GM15510 (cell line): ENCODE measurements at regions not wholly inside any gene's neighbourhood (a gene's known extent, or its start where the extent isn't known, plus 50 kb on each side); places are given as distances from the start of the nearest gene placed in this dataset.

Source experiments
- POLR2A ChIP-seq: IDR thresholded peaks from 3 replicates; pipeline ENCODE4 v1.6.1; 2011; ENCODE audit warnings: borderline replicate concordance; ENCODE audit not compliant: insufficient read length; ENCODE audit errors: extremely low read depth

DNA sequence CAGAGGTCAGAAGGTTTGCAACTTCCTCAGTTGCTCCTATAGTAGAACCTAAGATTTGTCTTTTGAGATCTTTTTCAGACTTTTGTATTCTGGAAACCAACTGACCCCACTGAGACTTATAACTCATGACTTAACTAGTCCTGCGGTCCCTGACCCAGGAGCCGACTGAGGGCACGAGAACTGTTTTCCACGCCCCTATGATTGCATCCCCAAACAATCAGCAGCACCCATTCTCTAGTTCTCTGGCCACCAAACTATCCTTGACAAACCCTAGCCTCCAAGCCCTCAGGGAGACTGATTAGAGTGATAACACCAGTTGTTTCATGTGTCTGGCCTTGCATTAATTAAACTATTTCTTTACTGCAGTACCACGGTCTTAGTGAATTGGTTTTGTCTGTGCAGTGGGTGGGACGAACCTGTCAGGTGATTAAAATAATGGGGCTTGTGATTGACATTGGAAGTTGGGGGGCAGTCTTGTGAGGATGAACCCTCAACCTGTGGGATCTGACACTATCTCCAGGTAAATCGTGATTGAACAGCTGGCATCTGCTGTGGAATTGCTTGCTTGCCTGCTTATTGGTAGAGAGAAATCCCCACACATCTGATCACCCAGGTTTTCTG, 95.7 kb downstream of the B3GNT2 start:
- TF ChIP-seq POLR2A: no peak

DNA sequence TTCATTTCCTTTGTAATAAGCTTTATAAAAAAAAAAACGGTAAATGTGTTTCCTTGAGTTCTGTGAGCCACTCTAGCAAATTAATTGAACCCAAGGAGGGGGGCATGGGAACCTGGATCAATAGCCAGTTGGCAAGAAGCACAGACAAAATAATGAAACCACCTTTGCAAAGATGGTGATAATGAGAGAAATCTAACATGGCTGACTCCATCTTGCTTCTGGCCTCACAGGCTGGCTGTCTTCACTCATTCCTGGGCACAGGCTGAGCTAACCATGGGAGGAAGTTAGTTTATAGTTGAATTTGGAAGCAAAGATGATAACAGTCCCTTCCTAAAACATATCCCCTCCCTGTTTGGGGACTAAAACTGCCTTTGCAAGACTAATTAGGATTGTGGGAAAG, 95.1 kb downstream of the B3GNT2 start:
- TF ChIP-seq POLR2A: no peak

DNA sequence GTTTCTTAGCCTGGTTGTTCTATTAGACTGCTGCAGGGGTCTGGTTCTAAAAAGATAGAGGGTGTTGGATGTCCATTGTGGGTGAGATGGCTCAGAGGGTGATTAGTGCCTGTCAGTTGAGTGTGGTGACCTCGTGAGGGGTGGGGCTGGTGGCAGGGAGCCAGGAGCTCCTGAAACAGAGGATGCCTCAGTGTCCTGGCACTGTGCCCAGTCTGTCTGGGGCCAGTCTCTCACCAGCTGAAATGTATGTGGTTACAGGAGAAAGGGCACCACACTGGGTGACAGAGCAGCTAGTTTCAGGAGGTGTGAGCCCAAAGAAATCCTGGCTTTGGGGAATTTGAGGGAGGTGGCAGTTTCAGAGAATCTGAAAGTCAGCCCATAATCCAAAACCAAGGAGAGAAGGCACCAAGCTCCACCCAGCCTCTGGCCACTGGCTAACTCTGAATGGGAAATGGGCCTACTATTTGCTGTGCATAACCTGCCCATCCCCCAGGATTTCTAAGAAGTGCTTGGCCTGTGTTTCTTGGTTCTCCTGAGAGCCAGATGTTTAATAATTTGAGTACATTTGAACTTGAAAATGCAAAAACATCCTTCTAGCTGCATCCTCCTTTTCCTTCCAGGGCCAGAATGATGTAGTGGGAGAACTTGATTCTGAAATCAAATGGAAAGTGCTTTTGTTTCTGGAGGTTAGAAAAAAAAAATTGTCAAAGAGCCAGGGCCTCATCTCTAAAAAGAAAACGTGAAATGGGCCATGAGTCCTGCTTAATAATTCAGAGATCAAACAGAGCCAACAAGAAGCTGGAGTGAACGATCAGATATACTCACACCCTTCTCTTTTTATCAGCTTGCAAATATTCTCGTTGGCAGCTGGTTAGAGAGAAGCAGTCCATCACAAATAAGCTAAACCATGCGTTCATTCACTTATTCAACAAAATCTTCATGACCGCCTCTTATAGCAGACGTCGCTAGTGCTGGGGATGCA, 92.3 kb downstream of the B3GNT2 start:
- TF ChIP-seq POLR2A: no peak

DNA sequence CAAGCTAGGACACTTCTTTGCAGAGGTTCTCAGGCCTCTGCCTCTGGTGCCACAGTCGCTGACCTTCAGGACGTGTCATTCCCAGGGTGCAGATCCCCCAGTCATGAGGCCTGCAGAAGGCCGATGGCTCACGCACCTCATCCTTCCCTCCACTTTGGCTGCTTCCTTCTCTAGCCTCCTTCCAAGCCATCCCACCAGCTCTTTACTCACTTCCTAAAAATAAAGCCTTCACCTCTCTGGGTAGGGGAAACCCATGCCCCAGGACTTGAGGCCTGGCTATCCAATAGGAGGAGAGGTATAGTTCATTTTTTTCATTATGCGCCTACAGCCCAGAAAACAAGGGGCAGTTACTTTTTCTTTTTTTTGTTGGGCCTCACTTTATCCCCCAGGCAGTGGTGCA, 91.4 kb downstream of the B3GNT2 start:
- TF ChIP-seq POLR2A: no peak

DNA sequence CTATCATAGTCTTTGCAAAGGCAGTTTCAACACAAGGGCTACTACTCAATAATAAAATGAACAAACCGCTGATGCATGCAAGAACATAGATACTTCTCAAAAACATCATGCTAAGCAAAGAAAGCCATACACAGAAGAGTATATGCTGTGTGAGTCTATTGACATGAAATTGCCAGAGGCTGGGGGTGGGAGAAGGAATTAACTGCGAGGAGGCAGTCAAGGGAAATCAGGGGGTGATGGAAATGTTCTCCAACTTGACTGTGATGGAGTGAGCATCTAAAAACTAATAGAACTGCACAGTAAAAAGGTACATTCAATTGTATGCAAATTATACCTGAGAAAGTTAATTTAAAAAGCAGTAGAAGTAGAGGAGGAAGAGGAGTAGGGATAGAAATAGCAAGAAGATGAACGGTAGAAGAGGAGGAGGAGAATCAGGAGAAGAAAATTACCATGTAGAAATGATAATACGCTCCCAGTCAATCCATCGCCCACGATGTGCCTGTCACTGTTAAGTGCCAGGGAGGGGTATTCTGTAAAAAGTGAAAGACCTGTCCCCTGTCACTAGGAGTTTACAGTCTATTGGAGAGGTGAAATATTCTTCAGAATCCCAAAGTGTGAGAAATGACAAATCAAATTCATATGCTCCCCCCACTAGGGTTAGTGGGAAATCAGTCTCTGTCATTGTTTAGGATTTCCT, 90.3 kb downstream of the B3GNT2 start:
- TF ChIP-seq POLR2A: no peak

- TF ChIP-seq POLR2A: no peak
Measured at GRCh38 chr2:62284980-62285379, 89.1 kb downstream of the B3GNT2 start.

- no peak for TF ChIP-seq POLR2A
Measured at GRCh38 chr2:62284471-62284870, 88.6 kb downstream of the B3GNT2 start.

DNA sequence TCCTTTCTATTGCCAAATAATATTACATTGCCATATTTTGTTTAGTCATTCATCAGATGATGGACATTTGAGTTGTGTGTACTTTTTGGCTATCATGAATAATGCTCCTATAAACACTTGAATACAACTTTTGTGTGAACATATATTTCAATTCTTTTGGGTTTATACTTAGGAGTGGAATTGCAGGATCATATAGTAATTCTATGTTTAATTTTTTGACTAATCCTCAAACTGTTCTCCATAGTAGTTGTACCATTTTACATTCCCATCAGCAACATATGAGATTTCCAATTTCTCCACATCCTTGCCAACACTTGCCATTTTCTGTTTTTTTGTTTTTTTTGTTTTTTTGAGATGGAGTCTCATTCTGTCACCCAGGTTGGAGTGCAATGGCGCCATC, 87.2 kb downstream of the B3GNT2 start:
- TF ChIP-seq POLR2A: no peak

- no peak for TF ChIP-seq POLR2A
Measured at GRCh38 chr2:62281663-62282062, 85.7 kb downstream of the B3GNT2 start.

- no peak for TF ChIP-seq POLR2A
Measured at GRCh38 chr2:62277688-62278087, 81.8 kb downstream of the B3GNT2 start.
